ENCODE measurements at regions not wholly inside any gene's neighbourhood (a gene's known extent, or its start where the extent isn't known, plus 50 kb on each side); places are given as distances from the start of the nearest gene placed in this dataset.

- no peak for TF ChIP-seq CTCF (IDR thresholded peaks at IDR 0.05; ENCODE audit: unreplicated experiment)
- H3K9me3 Mint-ChIP-seq, result peaks cover 19% of the 10 kb centered on the region
- H3K4me1 Mint-ChIP-seq, result no peaks in the 10 kb centered on the region
- no peaks in the 10 kb centered on the region for H3K27me3 Mint-ChIP-seq (ENCODE audit: low read depth)
- no peak for DNase-seq (ENCODE audit: low spot score in 2 of 2, unreplicated experiment in 2 of 2)
- H3K36me3 Mint-ChIP-seq, result peaks cover 4% of the 10 kb centered on the region
- H3K27ac Mint-ChIP-seq, result no peak overlapping the region
- no peak overlapping the region for H3K4me3 Mint-ChIP-seq
Observed at GRCh38 chr4:153948041-153948440, 159.2 kb upstream of the SFRP2 start.

GRCh38 chr4:153947124-153947523 lies 158.2 kb upstream of the SFRP2 start:
- DNase-seq (ENCODE audit: low spot score in 2 of 2, unreplicated experiment in 2 of 2), result no peak
- Mint-ChIP-seq H3K9me3 (peaks cover 19% of the 10 kb centered on the region), H3K4me3 (no peak overlapping the region), H3K27ac (no peak overlapping the region), H3K36me3 (peaks cover 4% of the 10 kb centered on the region), H3K4me1 (no peaks in the 10 kb centered on the region), H3K27me3 (ENCODE audit: low read depth) (no peaks in the 10 kb centered on the region)
- TF ChIP-seq CTCF (IDR thresholded peaks at IDR 0.05; ENCODE audit: unreplicated experiment), result no peak

- peaks cover 19% of the 10 kb centered on the region for H3K9me3 Mint-ChIP-seq
- H3K4me1 Mint-ChIP-seq, result no peaks in the 10 kb centered on the region
- H3K36me3 Mint-ChIP-seq, result peaks cover 4% of the 10 kb centered on the region
- TF ChIP-seq CTCF (IDR thresholded peaks at IDR 0.05; ENCODE audit: unreplicated experiment), result no peak
- DNase-seq (ENCODE audit: low spot score in 2 of 2, unreplicated experiment in 2 of 2), result no peak
- peaks cover under 1% of the 10 kb centered on the region for H3K27me3 Mint-ChIP-seq (ENCODE audit: low read depth)
- H3K4me3 Mint-ChIP-seq, result no peak overlapping the region
- no peak overlapping the region for H3K27ac Mint-ChIP-seq
Observed at GRCh38 chr4:153945704-153946103, 156.8 kb upstream of the SFRP2 start.

- Mint-ChIP-seq H3K4me3 (no peak overlapping the region), H3K27me3 (ENCODE audit: low read depth) (peaks cover 8% of the 10 kb centered on the region), H3K9me3 (peaks cover 19% of the 10 kb centered on the region), H3K4me1 (no peaks in the 10 kb centered on the region), H3K36me3 (peaks cover 4% of the 10 kb centered on the region), H3K27ac (no peak overlapping the region)
- TF ChIP-seq CTCF (IDR thresholded peaks at IDR 0.05; ENCODE audit: unreplicated experiment), result no peak
- no peak for DNase-seq (ENCODE audit: low spot score in 2 of 2, unreplicated experiment in 2 of 2)
Observed at GRCh38 chr4:153943738-153944415, 155.0 kb upstream of the SFRP2 start.

- DNase-seq (ENCODE audit: low spot score in 2 of 2, unreplicated experiment in 2 of 2), result no peak
- peaks cover 8% of the 10 kb centered on the region for H3K27me3 Mint-ChIP-seq (ENCODE audit: low read depth)
- no peak overlapping the region for H3K27ac Mint-ChIP-seq
- no peak overlapping the region for H3K4me3 Mint-ChIP-seq
- no peaks in the 10 kb centered on the region for H3K4me1 Mint-ChIP-seq
- TF ChIP-seq CTCF (IDR thresholded peaks at IDR 0.05; ENCODE audit: unreplicated experiment), result no peak
- H3K9me3 Mint-ChIP-seq, result peaks cover 10% of the 10 kb centered on the region
- peaks cover 4% of the 10 kb centered on the region for H3K36me3 Mint-ChIP-seq
Observed at GRCh38 chr4:153940916-153941315, 152.0 kb upstream of the SFRP2 start.

- Mint-ChIP-seq H3K36me3 (no peaks in the 10 kb centered on the region), H3K27me3 (ENCODE audit: low read depth) (peaks cover 8% of the 10 kb centered on the region), H3K4me3 (no peak overlapping the region), H3K9me3 (no peaks in the 10 kb centered on the region), H3K27ac (no peak overlapping the region), H3K4me1 (peaks cover under 1% of the 10 kb centered on the region)
- DNase-seq (ENCODE audit: low spot score in 2 of 2, unreplicated experiment in 2 of 2), result no peak
- TF ChIP-seq CTCF (IDR thresholded peaks at IDR 0.05; ENCODE audit: unreplicated experiment), result no peak
Observed at GRCh38 chr4:153939570-153939969, 150.7 kb upstream of the SFRP2 start.

Data from mesothelial cell of epicardium (in vitro differentiated cells).